ENCODE measurements at regions not wholly inside any gene's neighbourhood (a gene's known extent, or its start where the extent isn't known, plus 50 kb on each side); places are given as distances from the start of the nearest gene placed in this dataset.
A peak's percentile ranks its signal among the peaks of the same experiment; 100 is the strongest.

GRCh38 chr6:163815796-163816195 lies 401.3 kb downstream of the QKI start:
- Histone ChIP-seq H3K4me1 (ENCODE audit: control insufficient read depth, insufficient read depth, low read depth, low read length) (peaks cover 2% of the 10 kb centered on the region), H3K4me3 (ENCODE audit: insufficient read depth in 1 of 2, low read depth in 1 of 2, low read length in 2 of 2) (no peak overlapping the region), H3K9ac (ENCODE audit: low read length) (no peak overlapping the region), H3K4me2 (ENCODE audit: low read length, poor library complexity, severe bottlenecking) (no peak overlapping the region), H3K14ac (ENCODE audit: low read length in 2 of 2) (no peak overlapping the region), H2BK5ac (ENCODE audit: low read depth, low read length, poor library complexity, severe bottlenecking) (no peak overlapping the region), H3K27ac (ENCODE audit: low read length, poor library complexity, severe bottlenecking) (no peak overlapping the region), H3K4ac (ENCODE audit: low read depth in 1 of 2, low read length in 2 of 2) (no peak overlapping the region), H2BK120ac (ENCODE audit: low read depth, low read length) (no peak overlapping the region), H3K27me3 (ENCODE audit: control insufficient read depth in 1 of 2, insufficient read depth in 1 of 2, low read length in 2 of 2) (no peaks in the 10 kb centered on the region), H3K79me1 (replicated peaks; ENCODE audit: low read length, poor library complexity, severe bottlenecking) (no peaks in the 10 kb centered on the region), H2AFZ (ENCODE audit: low read depth, low read length) (no peak overlapping the region), H3K18ac (ENCODE audit: low read depth in 1 of 2, low read length in 2 of 2) (no peak overlapping the region), H4K91ac (ENCODE audit: low read length) (no peak overlapping the region), H3K36me3 (ENCODE audit: control insufficient read depth in 1 of 2, insufficient read depth in 2 of 2, low read depth in 1 of 2, low read length in 2 of 2) (no peaks in the 10 kb centered on the region), H2BK12ac (ENCODE audit: low read length in 2 of 2) (no peak overlapping the region), H4K8ac (ENCODE audit: low read length) (no peak overlapping the region), H2BK15ac (ENCODE audit: low read depth, poor library complexity, severe bottlenecking) (no peak overlapping the region), H3K23ac (ENCODE audit: low read length in 2 of 2) (no peak overlapping the region), H3K9me3 (ENCODE audit: control insufficient read depth, low read length) (no peaks in the 10 kb centered on the region), H2AK5ac (ENCODE audit: low read length, severe bottlenecking) (no peak overlapping the region)
- WGBS = 92% methylated on average over 2 of the region's 2 CpGs
- no peak for DNase-seq

GRCh38 chr6:163814494-163815364 lies 400.2 kb downstream of the QKI start:
- 84% methylated on average over 15 of the region's 17 CpGs for WGBS
- DNase-seq = peak; percentile 72

GRCh38 chr6:163813979-163814493 lies 399.5 kb downstream of the QKI start:
- H4K8ac ChIP-seq (ENCODE audit: low read length) = no peak overlapping the region
- H3K4me2 ChIP-seq (ENCODE audit: low read length, poor library complexity, severe bottlenecking) = no peak overlapping the region
- H3K14ac ChIP-seq (ENCODE audit: low read length in 2 of 2) = no peak overlapping the region
- no peak overlapping the region for H2AK5ac ChIP-seq (ENCODE audit: low read length, severe bottlenecking)
- no peak overlapping the region for H2BK12ac ChIP-seq (ENCODE audit: low read length in 2 of 2)
- H3K18ac ChIP-seq (ENCODE audit: low read depth in 1 of 2, low read length in 2 of 2) = no peak overlapping the region
- H2AFZ ChIP-seq (ENCODE audit: low read depth, low read length) = no peak overlapping the region
- H3K79me1 ChIP-seq (replicated peaks; ENCODE audit: low read length, poor library complexity, severe bottlenecking) = no peaks in the 10 kb centered on the region
- H4K91ac ChIP-seq (ENCODE audit: low read length) = no peak overlapping the region
- peak overlapping the region; percentile 35 for H3K27ac ChIP-seq (ENCODE audit: low read length, poor library complexity, severe bottlenecking)
- no peak overlapping the region for H3K4ac ChIP-seq (ENCODE audit: low read depth in 1 of 2, low read length in 2 of 2)
- no peak overlapping the region for H3K4me3 ChIP-seq (ENCODE audit: insufficient read depth in 1 of 2, low read depth in 1 of 2, low read length in 2 of 2)
- no peaks in the 10 kb centered on the region for H3K27me3 ChIP-seq (ENCODE audit: control insufficient read depth in 1 of 2, insufficient read depth in 1 of 2, low read length in 2 of 2)
- no peak overlapping the region for H2BK120ac ChIP-seq (ENCODE audit: low read depth, low read length)
- H3K9me3 ChIP-seq (ENCODE audit: control insufficient read depth, low read length) = no peaks in the 10 kb centered on the region
- peaks cover 2% of the 10 kb centered on the region for H3K4me1 ChIP-seq (ENCODE audit: control insufficient read depth, insufficient read depth, low read depth, low read length)
- H3K36me3 ChIP-seq (ENCODE audit: control insufficient read depth in 1 of 2, insufficient read depth in 2 of 2, low read depth in 1 of 2, low read length in 2 of 2) = no peaks in the 10 kb centered on the region
- H2BK15ac ChIP-seq (ENCODE audit: low read depth, poor library complexity, severe bottlenecking) = no peak overlapping the region
- no peak overlapping the region for H3K23ac ChIP-seq (ENCODE audit: low read length in 2 of 2)
- H3K9ac ChIP-seq (ENCODE audit: low read length) = peak overlapping the region; percentile 50
- whole genome bisulfite sequencing = 92% methylated on average over 2 of the region's 3 CpGs
- H2BK5ac ChIP-seq (ENCODE audit: low read depth, low read length, poor library complexity, severe bottlenecking) = no peak overlapping the region
- peak; percentile 2 for DNase-seq

More at GRCh38 chr6:163814494-163815364, 400.2 kb downstream of the QKI start:
- no peak overlapping the region for H2BK120ac ChIP-seq (ENCODE audit: low read depth, low read length)
- peak overlapping the region; percentile 12 for H3K27ac ChIP-seq (ENCODE audit: low read length, poor library complexity, severe bottlenecking)
- peak overlapping the region; percentile 50 for H3K9ac ChIP-seq (ENCODE audit: low read length)
- no peak overlapping the region for H2AFZ ChIP-seq (ENCODE audit: low read depth, low read length)
- no peak overlapping the region for H4K8ac ChIP-seq (ENCODE audit: low read length)
- no peak overlapping the region for H2BK12ac ChIP-seq (ENCODE audit: low read length in 2 of 2)
- H3K9me3 ChIP-seq (ENCODE audit: control insufficient read depth, low read length) = no peaks in the 10 kb centered on the region
- no peak overlapping the region for H4K91ac ChIP-seq (ENCODE audit: low read length)
- no peak overlapping the region for H2BK15ac ChIP-seq (ENCODE audit: low read depth, poor library complexity, severe bottlenecking)
- H3K4ac ChIP-seq (ENCODE audit: low read depth in 1 of 2, low read length in 2 of 2) = no peak overlapping the region
- H3K27me3 ChIP-seq (ENCODE audit: control insufficient read depth in 1 of 2, insufficient read depth in 1 of 2, low read length in 2 of 2) = no peaks in the 10 kb centered on the region
- no peak overlapping the region for H3K4me3 ChIP-seq (ENCODE audit: insufficient read depth in 1 of 2, low read depth in 1 of 2, low read length in 2 of 2)
- H2BK5ac ChIP-seq (ENCODE audit: low read depth, low read length, poor library complexity, severe bottlenecking) = no peak overlapping the region
- H3K36me3 ChIP-seq (ENCODE audit: control insufficient read depth in 1 of 2, insufficient read depth in 2 of 2, low read depth in 1 of 2, low read length in 2 of 2) = no peaks in the 10 kb centered on the region
- peak overlapping the region; percentile 24 for H2AK5ac ChIP-seq (ENCODE audit: low read length, severe bottlenecking)
- H3K14ac ChIP-seq (ENCODE audit: low read length in 2 of 2) = no peak overlapping the region
- H3K4me2 ChIP-seq (ENCODE audit: low read length, poor library complexity, severe bottlenecking) = no peak overlapping the region
- no peak overlapping the region for H3K23ac ChIP-seq (ENCODE audit: low read length in 2 of 2)
- peaks cover 2% of the 10 kb centered on the region for H3K4me1 ChIP-seq (ENCODE audit: control insufficient read depth, insufficient read depth, low read depth, low read length)
- H3K79me1 ChIP-seq (replicated peaks; ENCODE audit: low read length, poor library complexity, severe bottlenecking) = no peaks in the 10 kb centered on the region
- no peak overlapping the region for H3K18ac ChIP-seq (ENCODE audit: low read depth in 1 of 2, low read length in 2 of 2)

GRCh38 chr6:163811317-163811716 lies 396.8 kb downstream of the QKI start:
- H3K27me3 ChIP-seq (ENCODE audit: control insufficient read depth in 1 of 2, insufficient read depth in 1 of 2, low read length in 2 of 2) = no peaks in the 10 kb centered on the region
- H3K27ac ChIP-seq (ENCODE audit: low read length, poor library complexity, severe bottlenecking) = no peak overlapping the region
- H3K79me1 ChIP-seq (replicated peaks; ENCODE audit: low read length, poor library complexity, severe bottlenecking) = no peaks in the 10 kb centered on the region
- no peak overlapping the region for H3K9ac ChIP-seq (ENCODE audit: low read length)
- H4K8ac ChIP-seq (ENCODE audit: low read length) = no peak overlapping the region
- H3K4ac ChIP-seq (ENCODE audit: low read depth in 1 of 2, low read length in 2 of 2) = no peak overlapping the region
- no peaks in the 10 kb centered on the region for H3K36me3 ChIP-seq (ENCODE audit: control insufficient read depth in 1 of 2, insufficient read depth in 2 of 2, low read depth in 1 of 2, low read length in 2 of 2)
- no peak overlapping the region for H3K14ac ChIP-seq (ENCODE audit: low read length in 2 of 2)
- H3K9me3 ChIP-seq (ENCODE audit: control insufficient read depth, low read length) = no peaks in the 10 kb centered on the region
- H2BK15ac ChIP-seq (ENCODE audit: low read depth, poor library complexity, severe bottlenecking) = no peak overlapping the region
- no peak overlapping the region for H3K4me3 ChIP-seq (ENCODE audit: insufficient read depth in 1 of 2, low read depth in 1 of 2, low read length in 2 of 2)
- no peak overlapping the region for H2BK5ac ChIP-seq (ENCODE audit: low read depth, low read length, poor library complexity, severe bottlenecking)
- no peak overlapping the region for H2AK5ac ChIP-seq (ENCODE audit: low read length, severe bottlenecking)
- H3K4me2 ChIP-seq (ENCODE audit: low read length, poor library complexity, severe bottlenecking) = no peak overlapping the region
- no peak overlapping the region for H2BK12ac ChIP-seq (ENCODE audit: low read length in 2 of 2)
- no peak overlapping the region for H3K18ac ChIP-seq (ENCODE audit: low read depth in 1 of 2, low read length in 2 of 2)
- 94% methylated on average over 1 of the region's 1 CpG for whole genome bisulfite sequencing
- no peak overlapping the region for H3K23ac ChIP-seq (ENCODE audit: low read length in 2 of 2)
- H2BK120ac ChIP-seq (ENCODE audit: low read depth, low read length) = no peak overlapping the region
- no peak overlapping the region for H2AFZ ChIP-seq (ENCODE audit: low read depth, low read length)
- no peak overlapping the region for H4K91ac ChIP-seq (ENCODE audit: low read length)
- peaks cover 2% of the 10 kb centered on the region for H3K4me1 ChIP-seq (ENCODE audit: control insufficient read depth, insufficient read depth, low read depth, low read length)
- DNase-seq = no peak
